ENCODE measurements at regions not wholly inside any gene's neighbourhood (a gene's known extent, or its start where the extent isn't known, plus 50 kb on each side); places are given as distances from the start of the nearest gene placed in this dataset.

- peaks cover 5% of the 10 kb centered on the region for H3K9me3 Mint-ChIP-seq (ENCODE audit: unreplicated experiment)
- H3K27ac Mint-ChIP-seq (ENCODE audit: unreplicated experiment), result no peak overlapping the region
- peaks cover 33% of the 10 kb centered on the region for H3K4me1 Mint-ChIP-seq (ENCODE audit: unreplicated experiment)
- no peak for DNase-seq (ENCODE audit: extremely low spot score, unreplicated experiment)
- no peaks in the 10 kb centered on the region for H3K27me3 Mint-ChIP-seq (ENCODE audit: unreplicated experiment)
- H3K36me3 Mint-ChIP-seq (ENCODE audit: unreplicated experiment), result peaks cover 13% of the 10 kb centered on the region
- TF ChIP-seq CTCF (IDR thresholded peaks at IDR 0.05), result no peak
- H3K4me3 Mint-ChIP-seq (ENCODE audit: unreplicated experiment), result no peak overlapping the region
Observed at GRCh38 chr7:25714013-25714412, 438.0 kb upstream of the NFE2L3 start.

DNA sequence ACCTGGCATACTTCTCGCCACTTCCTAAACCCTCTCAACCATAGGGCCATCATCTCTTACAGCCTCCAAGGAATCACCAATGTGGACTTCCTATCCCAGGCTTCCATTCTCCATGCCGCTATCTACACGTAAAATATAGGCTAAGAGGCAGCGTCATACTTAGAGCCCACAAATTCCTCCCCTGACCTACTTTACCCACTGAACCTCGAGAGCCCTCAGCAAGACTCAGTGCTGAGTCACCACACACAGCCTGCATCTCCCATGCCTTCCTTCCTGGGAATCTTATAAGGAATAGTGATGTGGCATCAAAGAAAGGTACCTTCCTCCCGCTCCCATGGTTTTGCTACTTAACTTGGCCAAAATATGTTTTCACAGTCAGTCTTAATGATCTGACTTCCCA is 435.6 kb upstream of the NFE2L3 start:
- no peak overlapping the region for H3K27ac Mint-ChIP-seq (ENCODE audit: unreplicated experiment)
- no peak overlapping the region for H3K4me3 Mint-ChIP-seq (ENCODE audit: unreplicated experiment)
- H3K27me3 Mint-ChIP-seq (ENCODE audit: unreplicated experiment), result no peaks in the 10 kb centered on the region
- peaks cover 29% of the 10 kb centered on the region for H3K4me1 Mint-ChIP-seq (ENCODE audit: unreplicated experiment)
- H3K36me3 Mint-ChIP-seq (ENCODE audit: unreplicated experiment), result peaks cover 12% of the 10 kb centered on the region
- no peak for TF ChIP-seq CTCF (IDR thresholded peaks at IDR 0.05)
- no peaks in the 10 kb centered on the region for H3K9me3 Mint-ChIP-seq (ENCODE audit: unreplicated experiment)
- no peak for DNase-seq (ENCODE audit: extremely low spot score, unreplicated experiment)

- Mint-ChIP-seq H3K27ac (ENCODE audit: unreplicated experiment) (no peak overlapping the region), H3K9me3 (ENCODE audit: unreplicated experiment) (no peaks in the 10 kb centered on the region), H3K4me3 (ENCODE audit: unreplicated experiment) (no peak overlapping the region), H3K36me3 (ENCODE audit: unreplicated experiment) (peaks cover 10% of the 10 kb centered on the region), H3K27me3 (ENCODE audit: unreplicated experiment) (no peaks in the 10 kb centered on the region), H3K4me1 (ENCODE audit: unreplicated experiment) (peaks cover 27% of the 10 kb centered on the region)
- no peak for DNase-seq (ENCODE audit: extremely low spot score, unreplicated experiment)
- no peak for TF ChIP-seq CTCF (IDR thresholded peaks at IDR 0.05)
Observed at GRCh38 chr7:25718596-25718995, 433.4 kb upstream of the NFE2L3 start.

GRCh38 chr7:25719190-25719896 is 432.7 kb upstream of the NFE2L3 start:
- Mint-ChIP-seq H3K36me3 (ENCODE audit: unreplicated experiment) (peaks cover 10% of the 10 kb centered on the region), H3K4me1 (ENCODE audit: unreplicated experiment) (peaks cover 25% of the 10 kb centered on the region)
- no peak for TF ChIP-seq CTCF (IDR thresholded peaks at IDR 0.05)

GRCh38 chr7:25720427-25720826 is 431.6 kb upstream of the NFE2L3 start:
- TF ChIP-seq CTCF (IDR thresholded peaks at IDR 0.05), result peak; percentile 45
- peaks cover 7% of the 10 kb centered on the region for H3K36me3 Mint-ChIP-seq (ENCODE audit: unreplicated experiment)
- H3K4me3 Mint-ChIP-seq (ENCODE audit: unreplicated experiment), result no peak overlapping the region
- no peaks in the 10 kb centered on the region for H3K9me3 Mint-ChIP-seq (ENCODE audit: unreplicated experiment)
- peak overlapping the region; percentile 57 for H3K27ac Mint-ChIP-seq (ENCODE audit: unreplicated experiment)
- no peaks in the 10 kb centered on the region for H3K27me3 Mint-ChIP-seq (ENCODE audit: unreplicated experiment)
- no peak for DNase-seq (ENCODE audit: extremely low spot score, unreplicated experiment)
- peaks cover 35% of the 10 kb centered on the region for H3K4me1 Mint-ChIP-seq (ENCODE audit: unreplicated experiment)

More at GRCh38 chr7:25719190-25719896, 432.7 kb upstream of the NFE2L3 start:
- DNase-seq (ENCODE audit: extremely low spot score, unreplicated experiment), result no peak
- Mint-ChIP-seq H3K9me3 (ENCODE audit: unreplicated experiment) (no peaks in the 10 kb centered on the region), H3K27me3 (ENCODE audit: unreplicated experiment) (no peaks in the 10 kb centered on the region), H3K27ac (ENCODE audit: unreplicated experiment) (peak overlapping the region; percentile 67), H3K4me3 (ENCODE audit: unreplicated experiment) (no peak overlapping the region)
